GM20000 (cell line): ENCODE measurements at regions not wholly inside any gene's neighbourhood (a gene's known extent, or its start where the extent isn't known, plus 50 kb on each side); places are given as distances from the start of the nearest gene placed in this dataset.

Source experiments
- DNase-seq: peaks from one replicate; pipeline ENCODE4 v3.0.0; 2012; ENCODE audit warnings: low spot score
- TF ChIP-seq, protein P1 (sequence below): IDR thresholded peaks from 2 replicates; pipeline ENCODE4 v1.5.1; 2012; ENCODE audit warnings: mild to moderate bottlenecking, control low read depth; ENCODE audit errors: extremely low read depth, missing control alignments

DNA sequence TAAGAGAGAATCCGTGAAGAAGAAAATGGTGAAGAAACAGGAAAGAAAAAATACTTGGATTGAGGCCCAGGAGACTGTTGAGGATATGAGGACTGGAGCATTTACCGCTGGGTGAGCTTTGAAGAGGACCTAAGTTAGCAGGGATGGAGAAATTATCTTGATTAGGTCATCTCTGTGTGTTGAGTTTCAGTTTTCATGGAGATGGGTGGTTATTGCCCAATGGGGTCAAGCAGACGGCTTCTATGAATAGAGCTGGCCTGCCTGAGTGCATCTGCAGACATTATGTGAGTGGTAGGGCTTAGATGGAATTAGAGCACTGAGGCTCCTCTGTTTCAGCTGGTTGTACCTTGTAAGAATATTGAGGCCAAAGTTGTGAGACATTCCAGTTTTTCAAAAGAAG is 245.4 kb upstream of the FBXL7 start:
- TF ChIP-seq, protein P1, sequence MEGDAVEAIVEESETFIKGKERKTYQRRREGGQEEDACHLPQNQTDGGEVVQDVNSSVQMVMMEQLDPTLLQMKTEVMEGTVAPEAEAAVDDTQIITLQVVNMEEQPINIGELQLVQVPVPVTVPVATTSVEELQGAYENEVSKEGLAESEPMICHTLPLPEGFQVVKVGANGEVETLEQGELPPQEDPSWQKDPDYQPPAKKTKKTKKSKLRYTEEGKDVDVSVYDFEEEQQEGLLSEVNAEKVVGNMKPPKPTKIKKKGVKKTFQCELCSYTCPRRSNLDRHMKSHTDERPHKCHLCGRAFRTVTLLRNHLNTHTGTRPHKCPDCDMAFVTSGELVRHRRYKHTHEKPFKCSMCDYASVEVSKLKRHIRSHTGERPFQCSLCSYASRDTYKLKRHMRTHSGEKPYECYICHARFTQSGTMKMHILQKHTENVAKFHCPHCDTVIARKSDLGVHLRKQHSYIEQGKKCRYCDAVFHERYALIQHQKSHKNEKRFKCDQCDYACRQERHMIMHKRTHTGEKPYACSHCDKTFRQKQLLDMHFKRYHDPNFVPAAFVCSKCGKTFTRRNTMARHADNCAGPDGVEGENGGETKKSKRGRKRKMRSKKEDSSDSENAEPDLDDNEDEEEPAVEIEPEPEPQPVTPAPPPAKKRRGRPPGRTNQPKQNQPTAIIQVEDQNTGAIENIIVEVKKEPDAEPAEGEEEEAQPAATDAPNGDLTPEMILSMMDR, result no peak
- DNase-seq, result no peak

DNA sequence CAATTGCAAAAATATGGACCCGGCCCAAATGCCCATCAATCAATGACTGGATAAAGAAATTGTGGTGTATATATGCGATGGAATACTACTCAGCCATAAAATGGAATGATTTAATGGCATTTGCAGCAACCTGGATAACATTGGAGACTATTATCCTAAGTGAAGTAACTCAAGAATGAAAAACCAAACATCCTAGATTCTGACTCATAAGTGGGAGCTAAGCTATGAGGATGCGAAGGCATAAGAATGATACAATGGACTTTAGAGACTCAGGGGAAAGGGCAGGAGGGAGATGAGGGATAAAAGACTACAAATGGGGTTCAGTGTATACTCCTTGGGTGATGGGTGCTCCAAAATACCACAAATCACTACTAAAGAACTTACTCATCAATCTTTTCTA is 247.6 kb upstream of the FBXL7 start:
- TF ChIP-seq, protein P1, result no peak
- DNase-seq, result no peak

DNA sequence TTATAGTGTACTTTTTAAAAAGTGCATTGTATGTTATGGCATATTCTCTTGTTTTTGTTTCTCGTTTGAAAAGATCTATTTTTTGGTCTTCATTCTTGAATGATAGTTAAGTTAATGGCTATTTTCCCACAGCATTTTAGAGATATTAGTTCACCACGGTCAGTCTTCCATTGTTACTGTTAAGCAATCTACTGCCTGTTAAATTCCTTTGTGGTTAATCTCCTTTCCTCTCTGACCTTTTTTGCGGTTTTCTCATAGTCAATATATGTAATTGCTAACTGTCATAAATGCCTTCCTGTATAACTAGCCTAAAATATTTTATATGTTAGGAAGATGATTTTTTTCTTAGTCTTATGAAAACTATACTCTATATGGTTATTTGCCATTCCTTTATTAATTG is 250.8 kb upstream of the FBXL7 start:
- TF ChIP-seq, protein P1, result no peak
- DNase-seq, result no peak

DNA sequence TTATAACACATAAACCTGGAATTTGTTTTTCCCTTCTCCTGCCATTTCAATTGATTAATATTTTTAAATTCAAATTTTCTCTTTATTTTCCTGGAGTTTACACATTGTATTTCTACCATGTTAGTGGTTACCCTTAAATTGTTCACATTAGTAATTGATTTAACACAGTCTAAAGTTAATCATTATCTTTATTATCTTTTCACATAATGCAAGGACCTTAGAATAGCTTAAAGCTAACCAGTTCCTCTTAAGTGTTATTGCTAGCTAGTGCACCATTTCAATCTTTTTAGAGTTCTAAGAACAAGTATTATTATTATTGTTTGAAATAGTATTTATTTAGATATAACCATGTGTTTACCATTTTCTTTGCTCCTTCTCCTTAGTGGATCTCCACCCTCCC is 251.2 kb upstream of the FBXL7 start:
- TF ChIP-seq, protein P1, result no peak
- no peak for DNase-seq

DNA sequence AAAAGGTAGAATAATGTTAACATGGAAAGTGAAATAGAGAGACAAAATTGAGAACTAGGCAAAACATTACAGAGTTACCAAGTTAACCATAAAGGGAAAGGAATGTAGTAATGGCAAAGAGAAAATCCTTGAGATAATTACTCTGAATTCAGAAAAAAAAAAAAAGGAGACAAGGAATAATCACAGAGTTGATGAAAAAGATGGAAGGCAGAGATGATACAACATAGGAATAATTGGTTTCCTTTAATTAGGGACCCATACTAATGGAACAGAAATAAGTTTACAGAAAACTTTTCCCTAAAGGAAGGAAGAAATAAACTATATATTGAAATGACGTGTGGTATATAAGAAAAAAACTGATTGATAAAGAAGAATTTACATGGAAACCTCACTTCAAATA is 254.1 kb upstream of the FBXL7 start:
- TF ChIP-seq, protein P1, result no peak
- DNase-seq, result no peak

DNA sequence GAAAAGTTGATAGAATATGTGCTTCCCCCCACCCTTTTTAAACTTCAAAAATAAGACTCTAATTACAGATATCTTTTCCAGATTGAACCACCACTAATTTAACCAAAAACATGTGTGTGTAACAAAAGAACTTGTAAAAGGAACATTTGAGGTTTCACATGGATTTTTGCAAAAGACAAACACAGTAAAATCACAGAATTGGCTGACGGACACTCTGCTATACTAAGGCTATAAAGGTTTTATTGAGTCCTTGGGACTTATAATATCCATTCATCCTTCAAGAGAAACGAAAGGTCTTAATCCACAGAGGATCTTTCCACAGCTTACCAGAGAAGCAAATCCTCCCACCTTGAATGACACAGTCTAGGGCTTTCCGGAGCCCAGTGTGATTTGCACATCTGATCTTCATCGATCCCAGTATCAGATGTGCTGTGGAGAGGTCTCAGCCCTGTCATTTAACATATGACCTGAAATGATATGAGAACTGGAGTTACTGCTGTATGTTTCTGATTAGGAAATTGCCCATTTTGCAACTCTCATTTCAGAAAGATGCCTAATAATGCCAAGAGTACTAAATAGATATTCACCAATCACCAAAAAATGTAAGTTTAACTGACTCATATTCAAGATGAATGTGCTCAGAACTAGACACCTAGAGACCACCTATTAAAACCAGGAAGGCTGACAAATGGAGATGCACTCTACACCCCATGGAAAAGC is 256.5 kb upstream of the FBXL7 start:
- DNase-seq, result no peak
- TF ChIP-seq, protein P1, result no peak

DNA sequence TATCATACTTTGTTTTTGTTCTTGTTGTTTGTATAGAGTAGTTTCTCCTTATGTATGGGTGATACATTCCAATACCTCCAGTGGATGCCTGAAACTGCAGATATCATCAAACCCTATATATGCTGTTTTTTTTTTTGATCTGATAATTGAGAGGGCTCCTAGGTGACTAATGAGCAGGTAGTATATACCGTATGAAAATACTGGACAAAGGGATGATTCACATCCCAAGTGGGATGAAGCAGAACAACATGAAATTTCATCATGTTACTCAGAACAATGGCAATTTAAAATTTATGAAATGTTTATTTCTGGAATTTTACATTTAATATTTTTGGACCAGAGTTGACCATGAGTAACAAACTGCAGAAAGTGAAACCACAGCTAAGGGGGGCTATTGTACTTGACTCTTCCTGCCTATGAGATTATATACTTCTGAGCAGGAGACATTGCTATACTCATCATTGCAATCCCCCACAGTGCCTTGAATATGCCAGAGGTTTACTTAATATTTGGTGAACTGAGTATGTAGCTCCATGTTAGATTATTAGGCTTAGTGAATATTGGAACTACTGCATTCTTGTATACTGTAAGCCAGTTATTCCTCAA is 258.7 kb upstream of the FBXL7 start:
- no peak for DNase-seq
- TF ChIP-seq, protein P1, result no peak
